Stomach (tissue), 8 donors: ENCODE measurements at regions not wholly inside any gene's neighbourhood (a gene's known extent, or its start where the extent isn't known, plus 50 kb on each side); places are given as distances from the start of the nearest gene placed in this dataset.

Source experiments
- DNase-seq, 2 donors: peaks; one replicate each; pipeline versions ENCODE4 v3.0.0 to v3.0.0-alpha.2; 2013 to 2019
- H3K27ac ChIP-seq, 5 donors: fragments of 200-600 bp in 4 of 5; sonication (generic) in 4 of 5; one replicate each; pipeline ENCODE4 v1.5.1; 2013 to 2019; ENCODE audit warnings: mild to moderate bottlenecking in 1 of 5, moderate library complexity in 1 of 5
- H3K27me3 ChIP-seq, 3 donors: fragments of 200-600 bp; sonication (generic); one replicate each; pipeline ENCODE4 v1.5.1; 2017 to 2019; ENCODE audit warnings: mixed run types in 1 of 3
- H3K36me3 ChIP-seq, 4 donors: fragments of 200-600 bp; sonication (generic); 1 replicate in 3 of 4; 2 replicates in 1 of 4; pipeline ENCODE4 v1.5.1; 2016 to 2019
- H3K4me1 ChIP-seq, 4 donors: fragments of 200-600 bp; sonication (generic); one replicate each; pipeline ENCODE4 v1.5.1; 2016 to 2019
- H3K4me3 ChIP-seq, 4 donors: fragments of 200-600 bp; sonication (generic) in 3 of 4; one replicate each; pipeline ENCODE4 v1.5.1; 2016 to 2019; ENCODE audit warnings: mild to moderate bottlenecking in 1 of 4
- H3K9me3 ChIP-seq, 4 donors: fragments of 200-600 bp; sonication (generic); one replicate each; pipeline ENCODE4 v1.5.1; 2016 to 2019
- CTCF ChIP-seq, 7 experiments: fragments of 450-650 bp in 4 of 7; fragments of 200-600 bp in 3 of 7; sonication (generic) in 3 of 7; IDR thresholded peaks; one replicate each; pipeline ENCODE4 v1.5.1; 2016 to 2019; ENCODE audit warnings: antibody characterized with exemption in 7 of 7, control low read depth in 2 of 7, mild to moderate bottlenecking in 1 of 7
- EP300 ChIP-seq: sonication (generic); formaldehyde crosslinking; IDR thresholded peaks from one replicate; pipeline ENCODE4 v1.6.1; 2017; ENCODE audit warnings: antibody characterized with exemption
- POLR2A ChIP-seq, 4 donors: fragments of 450-650 bp; IDR thresholded peaks; one replicate each; pipeline ENCODE4 v1.6.1; 2016; ENCODE audit warnings: antibody characterized with exemption in 4 of 4, control low read depth in 2 of 4, mild to moderate bottlenecking in 1 of 4, moderate library complexity in 1 of 4
- POLR2AphosphoS5 ChIP-seq, 3 donors: sonication (generic); formaldehyde crosslinking; IDR thresholded peaks; one replicate each; pipeline ENCODE4 v1.6.1; 2016; ENCODE audit warnings: antibody characterized with exemption in 3 of 3
- WGBS, 5 donors: extraction: QIAGEN DNeasy Blood & Tissue Kit in 3 of 5; methylation state at CpG; one replicate each; pipeline versions ENCODE4 v1.1.5 to v1.1.7; 2013 to 2018; 5-methylcytosine and 5-hydroxymethylcytosine counted together
- intact Hi-C: fragments of 100-400 bp; cut with DNase I; formaldehyde crosslinking; loops from one replicate; pipeline ENCODE4 v1.15.1; 2023; ENCODE audit warnings: low total_unique reads
- donor health status: healthy with polysubstance abuse.
- donor health status: Bipolar disorder and iron deficiency.
- donor health status: healthy.

GRCh38 chr5:152503206-152503605, 98.1 kb upstream of the NMUR2 start:
- Histone ChIP-seq H3K27ac (no peak overlapping the region), H3K27me3 (no peaks in the 10 kb centered on the region), H3K36me3 (no peaks in the 10 kb centered on the region), H3K9me3 (no peaks in the 10 kb centered on the region), H3K4me3 (no peak overlapping the region), H3K4me1 (peaks cover 0 to 6% (median 0%) of the 10 kb centered on the region in 4 donors)
- intact Hi-C loops: loop anchor here (5.0 kb wide), 1 partner anchor 676 kb away; no protein-coding TSS in a partner anchor
- TF ChIP-seq EP300 (no peak), POLR2A (IDR thresholded peaks at IDR 0.05) (no peak), CTCF (IDR thresholded peaks at IDR 0.05) (no peak), POLR2AphosphoS5 (IDR thresholded peaks at IDR 0.05) (no peak)
- WGBS, 5 donors: 78 to 95% (median 92%) methylated on average over 2 to 3 of the region's 3 CpGs
- DNase-seq: no peak

GRCh38 chr5:152505442-152506042, 100.5 kb upstream of the NMUR2 start:
- peak; percentile 68 to 88 for DNase-seq
- H3K4me1 ChIP-seq: peaks cover 0 to 6% (median 0%) of the 10 kb centered on the region in 4 donors
- 7 to 14% (median 13%) methylated on average over 8 of the region's 8 CpGs for WGBS, 5 donors
- TF ChIP-seq POLR2A (IDR thresholded peaks at IDR 0.05) (no peak), EP300 (no peak), CTCF (IDR thresholded peaks at IDR 0.05) (peak in 5 of 7 experiments; percentile 38 to 65 (median 58)), POLR2AphosphoS5 (IDR thresholded peaks at IDR 0.05) (no peak)
- H3K27me3 ChIP-seq: no peaks in the 10 kb centered on the region
- H3K36me3 ChIP-seq: no peaks in the 10 kb centered on the region
- intact Hi-C loops: no loop called here
- no peaks in the 10 kb centered on the region for H3K9me3 ChIP-seq
- no peak overlapping the region for H3K4me3 ChIP-seq
- no peak overlapping the region for H3K27ac ChIP-seq

- Histone ChIP-seq H3K36me3 (no peaks in the 10 kb centered on the region), H3K27ac (no peak overlapping the region), H3K4me3 (no peak overlapping the region), H3K9me3 (no peaks in the 10 kb centered on the region), H3K27me3 (no peaks in the 10 kb centered on the region), H3K4me1 (no peaks in the 10 kb centered on the region)
- no peak for DNase-seq
- TF ChIP-seq CTCF (IDR thresholded peaks at IDR 0.05): no peak
- TF ChIP-seq POLR2A (IDR thresholded peaks at IDR 0.05): no peak
- TF ChIP-seq POLR2AphosphoS5 (IDR thresholded peaks at IDR 0.05): no peak
- TF ChIP-seq EP300: no peak
- intact Hi-C loops: no loop called here
- 82 to 91% (median 89%) methylated on average over 5 of the region's 5 CpGs for WGBS, 5 donors
These were observed 106.0 kb upstream of the NMUR2 start for GRCh38 chr5:152511120-152511519.

GRCh38 chr5:152511531-152512132, 106.6 kb upstream of the NMUR2 start:
- no peaks in the 10 kb centered on the region for H3K27me3 ChIP-seq
- TF ChIP-seq POLR2AphosphoS5 (IDR thresholded peaks at IDR 0.05) (no peak), POLR2A (IDR thresholded peaks at IDR 0.05) (no peak), EP300 (no peak), CTCF (IDR thresholded peaks at IDR 0.05) (no peak)
- no peaks in the 10 kb centered on the region for H3K36me3 ChIP-seq
- no peak for DNase-seq
- no peak overlapping the region for H3K27ac ChIP-seq
- WGBS, 5 donors: 79 to 89% (median 82%) methylated on average over 7 of the region's 7 CpGs
- no peaks in the 10 kb centered on the region for H3K4me1 ChIP-seq
- intact Hi-C loops: no loop called here
- H3K4me3 ChIP-seq: no peak overlapping the region
- H3K9me3 ChIP-seq: no peaks in the 10 kb centered on the region
